CD8-positive, alpha-beta memory T cell (primary cell): ENCODE measurements at regions not wholly inside any gene's neighbourhood (a gene's known extent, or its start where the extent isn't known, plus 50 kb on each side); places are given as distances from the start of the nearest gene placed in this dataset.

Source experiments
- CTCF ChIA-PET: fragments of 350-600 bp; sonication (Branson Sonifier 250); formaldehyde crosslinking; loops from one replicate; lab custom pipeline; 2021; ENCODE audit warnings: antibody characterized with exemption; lab: Charles Lee
- POLR2A ChIA-PET: fragments of 350-600 bp; sonication (Branson Sonifier 250); formaldehyde crosslinking; loops from one replicate; lab custom pipeline; 2021; ENCODE audit warnings: antibody characterized with exemption; lab: Charles Lee
- DNase-seq, 5 donors: peaks; one replicate each; pipeline versions ENCODE4 v3.0.0 to v3.0.0-alpha.2; 2020 to 2022; ENCODE audit warnings: mixed read lengths in 1 of 5
- H3K27ac ChIP-seq: one replicate; pipeline ENCODE4 v1.7.0; 2013; ENCODE audit warnings: low read depth, mild to moderate bottlenecking, low read length, moderate library complexity
- H3K27me3 ChIP-seq: 2 replicates; pipeline ENCODE4 v1.7.0; 2013; ENCODE audit warnings: low read length, mild to moderate bottlenecking; ENCODE audit not compliant: insufficient read depth, poor library complexity, severe bottlenecking
- H3K36me3 ChIP-seq: 2 replicates; pipeline ENCODE4 v1.7.0; 2013; ENCODE audit warnings: mild to moderate bottlenecking, low read length, moderate library complexity; ENCODE audit not compliant: insufficient read depth
- H3K4me1 ChIP-seq: 2 replicates; pipeline ENCODE4 v1.7.0; 2013; ENCODE audit warnings: mild to moderate bottlenecking, low read length, moderate library complexity; ENCODE audit not compliant: insufficient read depth
- H3K4me3 ChIP-seq: 2 replicates; pipeline ENCODE4 v1.7.0; 2013; ENCODE audit warnings: mild to moderate bottlenecking, low read length
- H3K9me3 ChIP-seq: 2 replicates; pipeline ENCODE4 v1.7.0; 2013; ENCODE audit warnings: mild to moderate bottlenecking, low read length
- H3K27ac Mint-ChIP-seq, 8 donors: one replicate each; pipeline ENCODE4 v1.8.0; 2020 to 2021; ENCODE audit warnings: mixed read lengths in 8 of 8, mild to moderate bottlenecking in 6 of 8, inconsistent platforms in 3 of 8, moderate library complexity in 3 of 8
- H3K27me3 Mint-ChIP-seq, 2 donors: one replicate each; pipeline ENCODE4 v1.8.0; 2020 to 2021; ENCODE audit warnings: mixed read lengths in 2 of 2, mild to moderate bottlenecking in 1 of 2, moderate library complexity in 1 of 2
- H3K36me3 Mint-ChIP-seq, 3 donors: one replicate each; pipeline ENCODE4 v1.8.0; 2020 to 2021; ENCODE audit warnings: mixed read lengths in 3 of 3, inconsistent platforms in 1 of 3, mild to moderate bottlenecking in 1 of 3
- H3K4me1 Mint-ChIP-seq, 3 donors: one replicate each; pipeline ENCODE4 v1.8.0; 2020 to 2021; ENCODE audit warnings: mixed read lengths in 3 of 3, inconsistent platforms in 1 of 3, mild to moderate bottlenecking in 1 of 3
- H3K4me3 Mint-ChIP-seq, 7 donors: one replicate each; pipeline ENCODE4 v1.8.0; 2020 to 2021; ENCODE audit warnings: mixed read lengths in 7 of 7, mild to moderate bottlenecking in 6 of 7, moderate library complexity in 4 of 7, inconsistent platforms in 2 of 7
- H3K9me3 Mint-ChIP-seq, 5 donors: one replicate each; pipeline ENCODE4 v1.8.0; 2020 to 2022; ENCODE audit warnings: mixed read lengths in 5 of 5, mild to moderate bottlenecking in 3 of 5, moderate library complexity in 2 of 5, inconsistent platforms in 1 of 5

DNA sequence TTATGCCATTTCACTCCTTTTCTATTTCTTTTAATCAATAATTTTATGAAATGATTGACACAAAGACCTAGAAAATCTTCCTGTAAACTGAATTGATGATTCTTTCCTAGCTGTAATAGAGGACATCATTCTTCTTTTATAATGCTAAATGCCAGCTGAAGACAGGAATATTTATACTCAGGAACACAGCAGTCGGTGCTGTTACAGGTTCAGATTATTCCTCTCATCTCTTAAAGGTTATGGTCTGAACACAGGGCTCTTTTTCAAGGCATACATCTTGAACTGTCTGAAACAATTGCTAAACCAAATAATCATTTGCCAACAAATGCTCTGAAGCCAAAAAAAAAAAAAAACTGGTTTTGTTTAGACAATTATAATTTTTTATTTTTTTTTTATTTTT is 305.0 kb upstream of the MMADHC start:
- Mint-ChIP-seq H3K4me1 (no peaks in the 10 kb centered on the region), H3K36me3 (no peaks in the 10 kb centered on the region), H3K27me3 (no peaks in the 10 kb centered on the region), H3K9me3 (peaks cover 0 to 13% (median 2%) of the 10 kb centered on the region in 5 donors), H3K27ac (no peak overlapping the region), H3K4me3 (no peak overlapping the region)
- Histone ChIP-seq H3K27ac (no peak overlapping the region), H3K27me3 (no peaks in the 10 kb centered on the region), H3K4me3 (no peak overlapping the region), H3K9me3 (no peaks in the 10 kb centered on the region), H3K36me3 (no peaks in the 10 kb centered on the region), H3K4me1 (no peaks in the 10 kb centered on the region)
- CTCF ChIA-PET, result interaction anchor here (1.4 kb wide), 1 partner anchor 9 kb away, joined by 4 read pairs; no protein-coding TSS in a partner anchor
- DNase-seq, result no peak
- POLR2A ChIA-PET, result no interaction called here

DNA sequence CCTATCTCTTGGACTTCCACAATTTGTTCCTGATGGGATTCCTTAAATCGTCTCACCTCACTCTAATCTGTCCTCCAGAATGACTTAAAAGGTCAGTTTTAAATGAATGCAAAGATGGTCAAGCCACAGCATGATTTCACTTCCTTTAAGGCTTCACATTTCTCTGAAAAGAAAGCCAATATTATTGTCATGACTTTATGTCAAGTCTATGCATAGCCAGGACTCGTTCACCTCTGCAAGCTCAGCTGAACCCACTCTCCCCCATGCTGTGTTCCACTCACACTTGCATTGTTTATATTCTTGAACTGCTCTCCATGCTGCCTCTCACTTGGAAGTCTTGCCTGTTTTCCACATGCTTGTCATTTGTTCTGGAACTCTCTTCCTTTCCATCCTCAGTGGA is 298.4 kb upstream of the MMADHC start:
- Histone ChIP-seq H3K4me3 (no peak overlapping the region), H3K27me3 (no peaks in the 10 kb centered on the region), H3K27ac (no peak overlapping the region), H3K36me3 (no peaks in the 10 kb centered on the region), H3K4me1 (no peaks in the 10 kb centered on the region), H3K9me3 (no peaks in the 10 kb centered on the region)
- CTCF ChIA-PET, result no interaction called here
- POLR2A ChIA-PET, result no interaction called here
- Mint-ChIP-seq H3K27ac (no peak overlapping the region), H3K9me3 (peaks cover 3 to 7% (median 5%) of the 10 kb centered on the region in 5 donors), H3K4me3 (no peak overlapping the region), H3K27me3 (no peaks in the 10 kb centered on the region), H3K4me1 (no peaks in the 10 kb centered on the region), H3K36me3 (no peaks in the 10 kb centered on the region)
- DNase-seq, result no peak

DNA sequence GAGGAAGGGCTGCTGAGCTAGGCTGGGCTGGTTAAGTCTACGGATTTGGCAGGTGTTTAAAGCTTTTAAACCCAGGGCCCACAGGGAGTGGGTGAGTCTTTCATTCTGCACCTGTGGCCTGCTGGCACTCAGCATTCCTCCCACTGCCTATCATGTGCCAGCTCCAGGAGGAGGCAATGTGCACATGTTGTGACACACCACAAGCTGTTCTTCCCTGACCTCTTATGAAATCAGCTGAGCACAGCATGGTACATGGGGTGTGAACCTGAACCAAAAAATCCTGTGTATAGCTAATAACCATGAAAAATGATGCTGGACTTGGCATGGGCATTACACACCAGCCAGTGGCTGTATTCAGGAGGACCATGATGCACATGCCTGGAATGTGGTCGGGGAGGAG is 297.9 kb upstream of the MMADHC start:
- no peaks in the 10 kb centered on the region for H3K36me3 ChIP-seq
- no peaks in the 10 kb centered on the region for H3K9me3 ChIP-seq
- DNase-seq, result no peak
- CTCF ChIA-PET, result no interaction called here
- no peak overlapping the region for H3K4me3 ChIP-seq
- no peak overlapping the region for H3K27ac ChIP-seq
- Mint-ChIP-seq H3K36me3 (no peaks in the 10 kb centered on the region), H3K27me3 (no peaks in the 10 kb centered on the region), H3K9me3 (peaks cover 3 to 9% (median 5%) of the 10 kb centered on the region in 5 donors), H3K4me1 (no peaks in the 10 kb centered on the region), H3K27ac (no peak overlapping the region), H3K4me3 (no peak overlapping the region)
- POLR2A ChIA-PET, result no interaction called here
- H3K4me1 ChIP-seq, result no peaks in the 10 kb centered on the region
- no peaks in the 10 kb centered on the region for H3K27me3 ChIP-seq

DNA sequence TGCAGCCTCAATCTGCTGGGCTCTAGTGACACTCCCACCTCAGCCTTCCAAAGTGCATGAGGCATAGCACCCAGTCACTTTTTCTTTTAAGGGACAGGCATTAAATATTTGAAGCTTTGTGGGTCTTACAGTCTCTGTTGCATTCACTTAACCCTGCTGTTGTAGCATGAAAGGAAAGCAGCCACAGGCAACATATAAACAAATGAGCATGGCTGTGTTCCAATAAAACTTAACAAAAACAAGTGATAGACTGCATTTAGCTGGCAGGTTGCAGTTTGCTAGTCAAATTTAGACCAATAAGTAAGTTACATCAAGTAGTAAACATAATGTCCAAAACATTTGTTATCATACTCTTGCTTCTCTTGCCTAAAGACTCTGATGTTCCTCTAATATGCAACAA is 297.3 kb upstream of the MMADHC start:
- Mint-ChIP-seq H3K27ac (no peak overlapping the region), H3K4me1 (no peaks in the 10 kb centered on the region), H3K4me3 (no peak overlapping the region), H3K9me3 (peaks cover 3 to 9% (median 5%) of the 10 kb centered on the region in 5 donors), H3K27me3 (no peaks in the 10 kb centered on the region), H3K36me3 (no peaks in the 10 kb centered on the region)
- Histone ChIP-seq H3K27ac (no peak overlapping the region), H3K36me3 (no peaks in the 10 kb centered on the region), H3K27me3 (no peaks in the 10 kb centered on the region), H3K4me1 (no peaks in the 10 kb centered on the region), H3K4me3 (no peak overlapping the region), H3K9me3 (no peaks in the 10 kb centered on the region)
- ChIA-PET CTCF (no interaction called here), POLR2A (no interaction called here)
- DNase-seq, result no peak

DNA sequence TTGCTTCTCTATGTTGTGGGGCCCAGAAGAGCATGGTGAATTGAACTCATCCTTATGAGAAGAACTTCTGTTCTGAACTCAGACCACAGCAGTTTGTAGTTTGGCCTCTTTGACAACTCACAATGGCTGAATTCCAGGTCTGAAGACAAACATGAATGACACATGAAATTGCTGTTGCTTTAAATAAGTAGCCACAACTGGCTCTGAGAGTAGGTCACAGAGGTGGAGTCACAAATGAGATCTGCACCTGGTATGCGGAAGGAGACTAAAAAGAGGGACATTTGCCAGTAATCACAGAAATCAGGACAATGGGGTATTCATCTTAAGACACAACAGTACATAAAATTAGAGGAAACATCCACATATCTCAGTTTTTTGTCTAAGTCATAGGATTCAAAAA is 290.3 kb upstream of the MMADHC start:
- peaks cover 0 to 13% (median 7%) of the 10 kb centered on the region in 5 donors for H3K9me3 Mint-ChIP-seq
- no peak overlapping the region for H3K4me3 Mint-ChIP-seq
- ChIA-PET CTCF (no interaction called here), POLR2A (no interaction called here)
- DNase-seq, result no peak
- no peaks in the 10 kb centered on the region for H3K27me3 Mint-ChIP-seq
- H3K36me3 Mint-ChIP-seq, result no peaks in the 10 kb centered on the region
- Histone ChIP-seq H3K4me1 (no peaks in the 10 kb centered on the region), H3K9me3 (no peaks in the 10 kb centered on the region), H3K36me3 (no peaks in the 10 kb centered on the region), H3K27ac (no peak overlapping the region), H3K27me3 (no peaks in the 10 kb centered on the region), H3K4me3 (no peak overlapping the region)
- no peaks in the 10 kb centered on the region for H3K4me1 Mint-ChIP-seq
- H3K27ac Mint-ChIP-seq, result no peak overlapping the region

DNA sequence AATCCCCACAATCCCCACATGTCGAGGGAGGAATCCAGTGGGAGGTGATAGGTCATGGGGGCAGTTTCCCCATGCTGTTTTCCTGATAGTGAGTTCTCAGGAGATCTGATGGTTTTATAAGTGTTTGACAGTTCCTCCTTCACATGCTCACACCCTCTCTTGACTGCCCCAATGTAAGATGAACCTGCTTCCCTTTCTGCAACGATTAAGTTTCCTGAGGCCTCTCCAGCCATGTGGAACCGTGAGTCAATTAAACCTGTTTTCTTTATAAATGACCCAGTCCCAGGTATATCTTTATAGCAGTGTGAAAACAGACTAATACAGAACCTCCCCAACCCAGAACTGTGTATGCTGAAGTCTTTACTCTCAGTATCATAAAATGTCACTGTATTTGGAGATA is 289.5 kb upstream of the MMADHC start:
- ChIA-PET CTCF (no interaction called here), POLR2A (no interaction called here)
- Histone ChIP-seq H3K4me3 (no peak overlapping the region), H3K27me3 (no peaks in the 10 kb centered on the region), H3K27ac (no peak overlapping the region), H3K4me1 (no peaks in the 10 kb centered on the region), H3K9me3 (no peaks in the 10 kb centered on the region), H3K36me3 (no peaks in the 10 kb centered on the region)
- no peak for DNase-seq
- Mint-ChIP-seq H3K27me3 (no peaks in the 10 kb centered on the region), H3K27ac (no peak overlapping the region), H3K4me3 (no peak overlapping the region), H3K4me1 (no peaks in the 10 kb centered on the region), H3K9me3 (peaks cover 0 to 13% (median 7%) of the 10 kb centered on the region in 5 donors), H3K36me3 (no peaks in the 10 kb centered on the region)

DNA sequence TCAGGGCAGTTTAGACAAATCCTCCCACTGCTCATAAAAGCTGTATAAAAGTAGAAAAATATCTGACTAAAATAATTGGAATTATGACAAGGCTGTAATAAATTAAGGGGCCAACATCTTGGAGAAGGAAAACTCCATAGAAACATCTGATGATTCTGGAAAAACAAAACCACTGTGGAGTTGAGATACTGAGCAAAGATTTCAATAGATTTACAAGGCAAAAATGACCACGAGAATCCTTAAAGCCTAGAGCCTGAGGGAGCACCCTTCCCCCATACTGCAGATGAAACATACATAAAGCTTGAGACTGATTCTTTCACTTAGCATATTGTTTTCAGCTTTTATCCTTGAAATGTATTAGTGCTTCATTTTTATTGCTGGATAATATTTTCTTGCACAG is 286.4 kb upstream of the MMADHC start:
- no peak overlapping the region for H3K27ac Mint-ChIP-seq
- H3K27me3 Mint-ChIP-seq, result no peaks in the 10 kb centered on the region
- ChIA-PET CTCF (no interaction called here), POLR2A (no interaction called here)
- Histone ChIP-seq H3K9me3 (no peaks in the 10 kb centered on the region), H3K27ac (no peak overlapping the region), H3K36me3 (no peaks in the 10 kb centered on the region), H3K27me3 (no peaks in the 10 kb centered on the region), H3K4me1 (no peaks in the 10 kb centered on the region), H3K4me3 (no peak overlapping the region)
- no peaks in the 10 kb centered on the region for H3K4me1 Mint-ChIP-seq
- H3K36me3 Mint-ChIP-seq, result no peaks in the 10 kb centered on the region
- peaks cover 3 to 10% (median 4%) of the 10 kb centered on the region in 5 donors for H3K9me3 Mint-ChIP-seq
- no peak for DNase-seq
- H3K4me3 Mint-ChIP-seq, result no peak overlapping the region

DNA sequence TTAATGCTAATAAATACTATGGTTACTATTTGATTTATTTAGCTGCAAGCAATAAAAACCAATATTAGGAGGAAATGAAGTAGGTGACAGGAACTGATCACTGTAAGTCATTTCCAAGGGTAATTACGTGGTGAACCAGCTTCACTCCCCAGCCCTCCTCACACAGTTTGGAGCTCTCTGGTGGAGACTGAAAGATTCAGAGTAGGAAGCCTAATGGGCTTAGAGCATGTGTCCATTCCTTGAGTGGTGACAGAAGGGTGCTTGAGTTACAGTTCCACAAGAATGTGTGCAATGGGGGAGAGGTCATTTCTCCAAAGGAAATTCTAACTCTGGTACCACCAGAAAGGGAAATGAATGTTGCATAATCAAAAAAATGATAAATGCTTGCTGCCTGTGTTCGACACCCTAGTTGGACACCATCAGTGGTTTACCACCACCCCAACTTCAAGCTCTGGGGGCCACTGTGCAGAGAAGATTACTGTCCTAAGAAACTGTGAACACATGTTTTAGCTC is 285.1 kb upstream of the MMADHC start:
- DNase-seq, result no peak
- ChIA-PET POLR2A (no interaction called here), CTCF (no interaction called here)

DNA sequence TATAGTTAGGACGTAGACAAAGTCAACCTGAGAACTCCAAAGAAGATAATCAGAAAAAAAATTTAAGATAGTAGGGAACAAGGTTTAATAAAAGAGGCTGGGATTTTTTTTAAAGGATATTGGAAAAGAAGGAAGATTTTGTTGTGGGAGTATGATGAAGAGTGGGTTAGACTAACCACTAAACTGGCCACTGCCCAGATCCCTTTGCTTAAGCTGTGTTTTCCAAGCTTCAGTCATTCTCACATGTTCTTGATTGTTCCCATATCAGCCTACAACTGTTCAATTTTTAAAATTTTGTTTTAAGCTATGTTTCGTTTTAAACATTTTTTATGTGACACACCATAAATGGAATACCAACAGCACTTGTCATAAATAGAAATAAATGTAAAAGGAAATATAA is 284.5 kb upstream of the MMADHC start:
- CTCF ChIA-PET, result no interaction called here

More for the DNA sequence above, 285.1 kb upstream of the MMADHC start:
- Histone ChIP-seq H3K9me3 (no peaks in the 10 kb centered on the region), H3K27me3 (no peaks in the 10 kb centered on the region), H3K36me3 (no peaks in the 10 kb centered on the region), H3K4me1 (no peaks in the 10 kb centered on the region), H3K4me3 (no peak overlapping the region), H3K27ac (no peak overlapping the region)
- Mint-ChIP-seq H3K27me3 (no peaks in the 10 kb centered on the region), H3K27ac (no peak overlapping the region), H3K4me1 (no peaks in the 10 kb centered on the region), H3K36me3 (no peaks in the 10 kb centered on the region), H3K9me3 (peaks cover 2 to 8% (median 6%) of the 10 kb centered on the region in 5 donors), H3K4me3 (no peak overlapping the region)

More for the DNA sequence above, 284.5 kb upstream of the MMADHC start:
- no peak overlapping the region for H3K27ac ChIP-seq
- H3K9me3 ChIP-seq, result no peaks in the 10 kb centered on the region
- H3K27ac Mint-ChIP-seq, result no peak overlapping the region
- no peaks in the 10 kb centered on the region for H3K4me1 ChIP-seq
- no peaks in the 10 kb centered on the region for H3K27me3 ChIP-seq
- H3K4me1 Mint-ChIP-seq, result no peaks in the 10 kb centered on the region
- H3K4me3 ChIP-seq, result no peak overlapping the region
- no peaks in the 10 kb centered on the region for H3K36me3 Mint-ChIP-seq
- POLR2A ChIA-PET, result no interaction called here
- peaks cover 5 to 14% (median 6%) of the 10 kb centered on the region in 5 donors for H3K9me3 Mint-ChIP-seq
- H3K4me3 Mint-ChIP-seq, result no peak overlapping the region
- no peaks in the 10 kb centered on the region for H3K27me3 Mint-ChIP-seq
- DNase-seq, result no peak
- no peaks in the 10 kb centered on the region for H3K36me3 ChIP-seq
